HL-60 (cell line): ENCODE measurements at regions not wholly inside any gene's neighbourhood (a gene's known extent, or its start where the extent isn't known, plus 50 kb on each side); places are given as distances from the start of the nearest gene placed in this dataset.
"Not testable (repeated sequence)": the region's sequence is repeated elsewhere in the genome, so short reads cannot be mapped to it uniquely, and the experiment has no call there.

ENCODE experiments used
- DNase-seq, 2 experiments: peaks; one replicate each; pipeline ENCODE4 v3.0.0-alpha.2; 2010 to 2020; ENCODE audit warnings: low read depth in 1 of 2, low spot score in 1 of 2
- H3K27ac ChIP-seq: fragments of 250-450 bp; sonication (Bioruptor Pico); replicated peaks from 2 replicates; pipeline ENCODE4 v1.5.1; 2020; ENCODE audit warnings: mild to moderate bottlenecking, moderate library complexity
- H3K27me3 ChIP-seq: fragments of 250-450 bp; sonication (Bioruptor Pico); 2 replicates; pipeline ENCODE4 v1.5.1; 2021; ENCODE audit warnings: mild to moderate bottlenecking, moderate library complexity; ENCODE audit not compliant: insufficient read depth, poor library complexity, severe bottlenecking
- H3K4me3 ChIP-seq: replicated peaks from 2 replicates; pipeline ENCODE4 v1.5.1; 2011; ENCODE audit warnings: mild to moderate bottlenecking, control low read depth, low read length; ENCODE audit not compliant: insufficient read depth
- CTCF ChIP-seq: IDR thresholded peaks from one replicate; pipeline ENCODE4 v1.5.1; 2011; ENCODE audit warnings: low read length, control low read depth, inconsistent platforms; ENCODE audit not compliant: insufficient read depth
- GABPA ChIP-seq: IDR thresholded peaks from 2 replicates; pipeline ENCODE4 v1.6.1; 2012; ENCODE audit warnings: low read depth
- POLR2AphosphoS5 ChIP-seq: IDR thresholded peaks from 2 replicates; pipeline ENCODE4 v1.6.1; 2012; ENCODE audit warnings: low read depth
- REST ChIP-seq: IDR thresholded peaks from 2 replicates; pipeline ENCODE4 v1.6.1; 2012; ENCODE audit warnings: low read depth; ENCODE audit not compliant: insufficient replicate concordance
- SPI1 ChIP-seq: IDR thresholded peaks from 2 replicates; pipeline ENCODE4 v1.6.1; 2012; ENCODE audit warnings: low read depth, mild to moderate bottlenecking, borderline replicate concordance

DNA sequence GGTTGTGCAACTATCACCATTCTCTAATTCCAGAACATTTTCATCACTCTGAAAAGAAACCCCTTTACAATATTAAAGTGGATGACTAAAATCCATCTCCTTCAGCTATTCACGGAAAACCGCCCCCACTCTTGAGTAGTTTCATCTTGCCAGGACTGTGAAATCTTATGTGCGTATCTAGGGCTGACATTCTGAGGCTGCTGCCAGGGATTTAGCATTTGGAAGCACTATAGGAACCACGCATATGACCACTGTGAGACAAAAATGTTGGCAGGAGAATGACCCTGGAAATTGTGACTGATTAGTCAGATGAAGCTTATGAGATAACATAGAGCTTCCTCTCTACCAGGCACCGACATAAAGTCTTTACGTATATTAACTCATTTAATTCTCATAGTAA lies 305.2 kb upstream of the PDE3A start:
- H3K27me3 ChIP-seq = no peaks in the 10 kb centered on the region
- H3K4me3 ChIP-seq = no peak overlapping the region
- no peak overlapping the region for H3K27ac ChIP-seq
- no peak for DNase-seq
- TF ChIP-seq CTCF = no peak
- no peak for TF ChIP-seq REST
- TF ChIP-seq GABPA = no peak

- H3K27me3 ChIP-seq = no peaks in the 10 kb centered on the region
- no peak overlapping the region for H3K4me3 ChIP-seq
- TF ChIP-seq GABPA = no peak
- TF ChIP-seq POLR2AphosphoS5 = no peak
- TF ChIP-seq CTCF = no peak
- no peak for TF ChIP-seq SPI1
- TF ChIP-seq REST = no peak
- no peak overlapping the region for H3K27ac ChIP-seq
- DNase-seq = no peak
These were observed 290.7 kb upstream of the PDE3A start for GRCh38 chr12:20077618-20078017.

- no peak for TF ChIP-seq POLR2AphosphoS5
- no peak for TF ChIP-seq SPI1
- no peak for TF ChIP-seq GABPA
- TF ChIP-seq REST = no peak
- TF ChIP-seq CTCF = no peak
- Histone ChIP-seq H3K27me3 (no peaks in the 10 kb centered on the region), H3K4me3 (no peak overlapping the region), H3K27ac (no peak overlapping the region)
- no peak for DNase-seq
These were observed 279.3 kb upstream of the PDE3A start for GRCh38 chr12:20089077-20089476.

DNA sequence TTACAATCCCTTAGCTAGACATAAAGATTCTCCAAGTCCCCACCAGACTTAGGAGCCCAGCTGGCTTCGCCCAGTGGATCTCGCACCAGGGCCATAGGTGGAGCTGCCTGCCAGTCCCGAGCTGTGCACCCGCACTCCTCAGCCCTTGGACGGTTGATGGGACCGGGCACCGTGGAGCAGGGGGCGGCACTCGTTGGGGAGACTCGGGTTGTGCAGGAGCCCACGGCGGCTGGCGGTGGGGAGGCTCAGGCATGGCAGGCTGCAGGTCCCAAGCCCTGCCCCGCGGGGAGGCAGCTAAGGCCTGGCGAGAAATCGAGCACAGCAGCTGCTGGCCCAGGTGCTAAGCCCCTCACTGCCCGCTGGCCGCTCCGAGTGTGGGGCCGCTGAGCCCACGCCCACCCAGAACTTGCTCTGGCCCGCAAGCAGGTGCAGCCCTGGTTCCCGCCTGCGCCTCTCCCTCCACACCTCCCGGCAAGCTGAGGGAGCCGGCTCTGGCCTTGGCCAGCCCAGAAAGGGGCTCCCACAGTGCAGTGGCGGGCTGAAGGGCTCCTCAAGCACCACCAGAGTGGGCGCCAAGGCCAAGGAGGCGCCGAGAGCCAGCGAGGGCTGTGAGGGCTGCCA lies 275.0 kb upstream of the PDE3A start:
- not testable (repeated sequence) for DNase-seq, H3K27me3 ChIP-seq, H3K4me3 ChIP-seq, H3K27ac ChIP-seq
